Activated CD4-positive, alpha-beta T cell treated with anti-CD3 and anti-CD28 coated beads, Interleukin-2, amount 50 U/mL, for 4 hours (primary cell): ENCODE measurements at regions not wholly inside any gene's neighbourhood (a gene's known extent, or its start where the extent isn't known, plus 50 kb on each side); places are given as distances from the start of the nearest gene placed in this dataset.

Experiments used
- DNase-seq, 2 experiments: peaks; one replicate each; pipeline ENCODE4 v3.0.0-alpha.2; 2020

- no peak for DNase-seq
These were observed 143.9 kb upstream of the UMPS start for GRCh38 chr3:124586126-124587052.

DNA sequence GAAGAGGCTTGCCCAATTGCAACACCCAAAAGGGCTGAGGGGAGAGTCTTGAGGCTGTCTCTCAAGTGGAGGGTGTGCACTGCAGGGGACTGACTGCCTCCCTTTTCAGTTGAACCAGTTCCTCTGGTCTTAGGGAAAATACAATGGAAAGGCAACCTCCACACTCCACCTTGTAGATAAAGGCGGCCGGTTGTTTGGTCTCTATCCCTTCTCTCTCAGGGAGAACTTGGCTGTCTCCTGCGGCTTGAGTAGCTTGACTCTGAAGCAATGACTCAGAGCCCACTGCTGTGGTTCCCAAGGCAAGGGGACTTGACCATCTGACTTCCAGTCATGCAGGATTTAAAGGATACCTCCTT is 143.2 kb upstream of the UMPS start:
- no peak for DNase-seq

- no peak for DNase-seq
These were observed 142.2 kb upstream of the UMPS start for GRCh38 chr3:124588036-124588435.

DNA sequence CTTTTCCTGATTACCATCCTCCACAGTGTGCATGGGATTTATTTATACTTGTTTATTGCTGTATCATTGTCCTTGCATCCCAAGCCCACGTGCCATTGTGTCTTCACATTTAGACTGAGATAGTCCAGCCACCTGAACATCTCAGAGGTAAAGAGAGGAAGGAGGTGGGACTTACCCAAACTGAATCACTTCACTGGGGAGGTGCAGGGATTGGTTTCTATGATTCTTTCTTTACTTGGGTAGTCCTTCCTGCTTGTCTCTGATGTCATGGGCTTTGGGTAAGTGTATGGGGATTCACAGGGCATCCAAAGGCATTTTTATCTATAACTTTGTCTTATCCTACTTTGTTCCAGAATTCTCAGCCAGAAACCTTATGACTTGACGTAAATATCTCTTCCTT is 141.5 kb upstream of the UMPS start:
- no peak for DNase-seq

DNA sequence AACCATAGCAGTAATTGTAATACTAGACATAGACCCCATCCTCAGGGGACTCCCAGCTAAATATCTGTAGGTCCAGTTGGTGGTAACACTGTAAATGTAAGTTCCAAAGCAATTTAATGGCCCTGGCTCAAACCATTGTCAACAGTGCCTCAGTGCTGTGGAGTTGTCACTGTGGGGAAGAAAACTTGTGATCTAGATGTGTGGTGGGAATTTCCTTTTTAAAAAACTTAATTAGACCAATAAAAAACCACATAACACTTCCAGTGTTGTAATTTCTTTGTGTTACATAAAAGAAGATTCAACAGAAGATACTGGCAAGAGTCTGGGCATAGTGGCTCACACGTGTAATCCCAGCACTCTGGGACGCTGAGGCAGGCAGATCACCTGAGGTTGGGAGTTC is 138.6 kb upstream of the UMPS start:
- DNase-seq = no peak

- DNase-seq = no peak
These were observed 137.4 kb upstream of the UMPS start for GRCh38 chr3:124592658-124593441.

DNA sequence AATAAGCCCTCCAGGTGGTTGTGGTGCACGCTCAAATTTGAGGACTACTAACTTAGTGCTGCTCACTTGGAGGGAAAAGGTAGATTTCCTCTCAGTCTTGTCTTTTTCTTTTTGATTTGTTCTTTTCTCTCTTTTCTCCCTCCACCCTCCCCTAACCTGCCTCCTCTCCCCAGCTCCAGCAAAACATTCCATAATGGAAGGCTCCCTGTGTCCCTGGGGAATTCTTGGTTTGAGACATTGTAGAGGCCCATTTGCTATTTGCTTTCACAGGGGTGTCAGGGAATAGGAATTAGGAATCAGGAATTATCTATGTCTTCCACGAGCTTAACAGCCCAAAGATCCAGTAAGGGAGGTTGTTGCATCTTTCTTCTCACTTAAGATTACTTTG is 136.8 kb upstream of the UMPS start:
- DNase-seq = no peak

GRCh38 chr3:124594581-124594980 is 135.7 kb upstream of the UMPS start:
- DNase-seq = no peak

GRCh38 chr3:124597273-124597672 is 133.0 kb upstream of the UMPS start:
- DNase-seq = no peak

- DNase-seq = no peak
These were observed 132.3 kb upstream of the UMPS start for GRCh38 chr3:124597979-124598378.

GRCh38 chr3:124599147-124599765 is 131.0 kb upstream of the UMPS start:
- DNase-seq = no peak

DNA sequence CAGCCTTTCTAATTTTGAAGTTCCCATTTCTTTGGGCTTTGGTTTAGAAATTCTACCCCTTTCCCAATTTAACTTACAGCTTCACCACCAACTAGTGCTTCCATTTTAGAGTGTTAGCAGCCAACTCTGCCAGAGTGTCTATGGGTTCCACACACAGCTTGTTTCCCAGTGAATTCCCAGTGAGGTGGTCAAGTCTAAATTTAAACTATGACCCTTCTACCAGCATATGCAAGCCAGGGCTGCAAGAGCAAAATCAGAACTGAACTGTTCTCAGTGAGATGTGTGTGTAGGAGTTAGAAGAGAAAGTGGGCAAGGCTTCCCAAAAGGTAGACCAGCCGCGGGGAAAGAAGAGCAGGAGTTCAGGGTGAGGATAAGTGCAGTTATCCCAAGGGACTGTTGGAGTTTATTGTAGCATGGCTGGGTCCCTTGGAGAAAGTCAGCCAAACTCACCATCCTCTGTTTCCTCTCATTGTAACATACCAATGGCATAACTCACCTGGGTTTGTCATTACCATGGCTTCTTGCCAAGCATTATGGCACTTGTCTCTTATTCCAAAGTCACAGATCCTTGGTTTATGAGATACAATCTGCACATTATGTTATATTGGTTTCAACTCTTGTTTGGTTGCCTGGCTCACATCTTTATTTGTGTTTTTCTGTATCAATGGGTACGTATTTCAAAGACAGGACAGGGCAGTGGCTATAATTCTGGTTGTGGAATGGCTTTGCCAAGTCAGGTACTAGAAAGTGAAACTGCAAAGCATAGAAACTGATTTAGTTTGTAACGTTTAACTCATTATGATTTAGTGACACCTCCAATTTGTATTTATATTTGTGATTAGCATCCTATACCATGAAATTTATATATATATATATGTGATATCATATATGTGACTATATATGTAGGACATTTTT is 130.2 kb upstream of the UMPS start:
- DNase-seq = no peak

DNA sequence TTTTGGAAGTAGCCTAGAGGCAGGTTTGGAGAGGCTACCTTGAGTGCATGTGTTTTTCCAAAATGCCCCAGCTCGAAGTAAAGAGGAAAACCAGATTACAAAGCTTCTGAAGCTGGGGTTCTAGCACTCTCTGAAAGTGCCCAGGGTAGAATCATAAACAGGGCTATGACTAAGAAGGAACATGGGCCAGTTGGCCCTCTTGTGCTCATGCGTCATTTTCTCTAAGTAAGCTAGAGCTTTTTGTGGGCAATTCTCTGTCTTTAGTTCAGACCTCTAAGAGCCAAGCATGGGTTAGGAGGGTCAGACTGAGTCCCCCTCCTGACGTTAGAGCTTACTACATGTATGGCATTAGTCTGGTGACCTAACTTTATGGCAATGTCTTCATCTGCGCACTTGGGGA is 129.5 kb upstream of the UMPS start:
- no peak for DNase-seq

- DNase-seq = no peak
These were observed 129.1 kb upstream of the UMPS start for GRCh38 chr3:124601190-124601589.

- DNase-seq = no peak
These were observed 127.1 kb upstream of the UMPS start for GRCh38 chr3:124602980-124603627.

DNA sequence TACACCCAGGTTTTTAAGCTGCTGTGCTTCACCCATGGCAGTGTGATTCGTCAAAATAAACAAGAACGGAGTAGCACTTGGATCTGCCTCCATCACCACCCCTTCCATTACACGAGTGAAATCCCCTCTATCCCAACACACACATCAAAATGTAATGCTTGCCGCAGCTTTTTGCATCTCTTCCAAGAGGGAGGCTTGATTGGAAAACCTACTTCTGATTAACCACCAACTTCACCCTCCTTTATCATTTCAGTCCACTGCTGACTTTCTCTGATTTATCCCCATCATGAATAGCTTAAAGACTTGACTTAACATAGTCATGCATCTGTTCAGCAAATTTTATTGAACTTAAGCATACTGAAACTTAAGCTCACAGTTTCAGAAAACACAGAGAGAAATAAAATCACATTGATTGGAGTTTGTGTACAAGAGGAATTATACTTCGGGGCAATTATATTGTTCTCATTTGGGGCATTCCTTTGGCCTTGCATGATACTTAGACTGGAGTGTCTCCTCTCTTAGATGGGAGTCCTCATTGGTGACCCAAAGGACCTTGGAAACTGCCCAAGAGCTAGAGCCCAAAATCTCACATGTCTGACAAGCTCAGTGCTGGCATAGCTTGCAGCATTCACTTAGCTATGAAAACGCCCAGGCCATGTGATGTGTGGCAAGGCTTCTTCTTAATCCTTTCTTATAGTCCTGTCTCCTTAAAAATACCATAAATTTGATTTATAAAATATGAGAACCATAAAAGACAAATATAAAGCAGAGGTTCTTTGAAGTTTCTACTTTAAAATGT is 124.3 kb upstream of the UMPS start:
- no peak for DNase-seq

DNA sequence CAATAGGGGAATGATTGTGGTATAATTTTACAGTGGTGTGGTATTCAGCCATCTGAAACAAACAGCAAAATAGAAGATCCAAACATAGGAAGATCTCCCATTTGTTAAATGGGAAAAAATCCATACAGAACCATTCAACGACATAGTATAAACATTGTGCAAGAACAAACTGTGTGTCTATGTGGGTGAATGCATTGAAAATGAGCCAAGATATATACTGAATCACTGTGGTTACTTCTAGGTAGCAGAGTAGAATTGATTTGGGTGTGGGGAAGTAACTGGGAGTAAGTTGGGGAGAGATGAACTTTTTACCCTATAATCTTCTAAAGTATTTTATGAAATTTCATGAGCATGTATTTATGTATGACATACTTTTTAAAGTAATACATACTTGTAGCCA is 123.1 kb upstream of the UMPS start:
- no peak for DNase-seq

- DNase-seq = no peak
These were observed 120.8 kb upstream of the UMPS start for GRCh38 chr3:124609402-124609801.

- DNase-seq = no peak
These were observed 120.1 kb upstream of the UMPS start for GRCh38 chr3:124610130-124610529.

GRCh38 chr3:124611520-124611919 is 118.7 kb upstream of the UMPS start:
- DNase-seq = no peak

DNA sequence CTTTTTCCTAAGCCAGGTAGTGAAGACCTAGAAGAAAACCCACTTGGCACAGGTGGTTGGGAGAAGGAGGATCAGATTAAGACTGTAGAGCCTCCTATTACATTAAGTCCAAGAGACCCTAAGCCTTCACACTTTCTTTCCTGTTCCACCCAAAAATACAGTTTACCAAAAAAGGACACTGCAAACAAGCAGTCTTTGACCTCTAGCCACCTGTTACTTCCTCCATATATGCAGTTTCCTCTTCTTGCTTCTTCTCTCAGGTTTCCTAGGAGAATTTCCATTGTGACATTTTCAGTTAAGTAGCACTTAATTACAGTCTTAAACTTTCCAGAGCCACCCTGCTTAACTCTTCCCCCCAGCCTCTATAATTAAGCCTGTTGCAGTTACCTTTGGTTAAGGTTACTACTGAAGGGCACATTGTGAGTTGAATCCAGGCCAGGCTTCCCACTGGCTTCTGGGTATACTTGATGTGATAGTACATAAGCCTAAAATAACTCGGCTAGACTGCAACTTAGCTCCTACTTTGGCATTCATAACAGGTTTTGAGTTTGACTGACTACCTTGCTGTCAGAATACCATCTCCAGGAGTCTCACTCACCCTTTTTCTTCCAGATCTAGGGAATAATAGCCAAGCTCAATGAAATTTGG is 114.2 kb upstream of the UMPS start:
- DNase-seq = no peak
